ENCODE measurements at regions not wholly inside any gene's neighbourhood (a gene's known extent, or its start where the extent isn't known, plus 50 kb on each side); places are given as distances from the start of the nearest gene placed in this dataset.
"Not testable (repeated sequence)": the region's sequence is repeated elsewhere in the genome, so short reads cannot be mapped to it uniquely, and the experiment has no call there.

- peaks cover 11% of the 10 kb centered on the region for H3K27me3 Mint-ChIP-seq (ENCODE audit: low read depth)
- not testable (repeated sequence) for H3K9me3 Mint-ChIP-seq; H3K4me3 Mint-ChIP-seq; H3K27ac Mint-ChIP-seq; H3K4me1 Mint-ChIP-seq; H3K36me3 Mint-ChIP-seq (ENCODE audit: low read depth)
Measured at GRCh38 chr5:176041248-176041994, 73.3 kb upstream of the THOC3 start.

GRCh38 chr5:176042020-176042658, 74.0 kb upstream of the THOC3 start:
- not testable (repeated sequence) for H3K36me3 Mint-ChIP-seq (ENCODE audit: low read depth); H3K27ac Mint-ChIP-seq; H3K4me3 Mint-ChIP-seq; H3K9me3 Mint-ChIP-seq; H3K27me3 Mint-ChIP-seq (ENCODE audit: low read depth); H3K4me1 Mint-ChIP-seq

GRCh38 chr5:176043252-176043829, 75.2 kb upstream of the THOC3 start:
- H3K27me3 Mint-ChIP-seq (ENCODE audit: low read depth) = not testable (repeated sequence)

GRCh38 chr5:176043986-176044385, 75.9 kb upstream of the THOC3 start:
- H3K27ac Mint-ChIP-seq; H3K36me3 Mint-ChIP-seq (ENCODE audit: low read depth); H3K27me3 Mint-ChIP-seq (ENCODE audit: low read depth); H3K4me3 Mint-ChIP-seq; H3K9me3 Mint-ChIP-seq; H3K4me1 Mint-ChIP-seq: not testable (repeated sequence)

More at GRCh38 chr5:176043252-176043829, 75.2 kb upstream of the THOC3 start:
- H3K9me3 Mint-ChIP-seq; H3K4me1 Mint-ChIP-seq; H3K36me3 Mint-ChIP-seq (ENCODE audit: low read depth); H3K4me3 Mint-ChIP-seq; H3K27ac Mint-ChIP-seq: not testable (repeated sequence)

- not testable (repeated sequence) for H3K4me1 Mint-ChIP-seq
Measured at GRCh38 chr5:176044431-176044830, 76.3 kb upstream of the THOC3 start.

GRCh38 chr5:176045442-176045841, 77.3 kb upstream of the THOC3 start:
- H3K27ac Mint-ChIP-seq, H3K4me3 Mint-ChIP-seq: not testable (repeated sequence)

More at GRCh38 chr5:176044431-176044830, 76.3 kb upstream of the THOC3 start:
- not testable (repeated sequence) for H3K4me3 Mint-ChIP-seq; H3K9me3 Mint-ChIP-seq; H3K27me3 Mint-ChIP-seq (ENCODE audit: low read depth); H3K36me3 Mint-ChIP-seq (ENCODE audit: low read depth); H3K27ac Mint-ChIP-seq

GRCh38 chr5:176048671-176049070, 80.6 kb upstream of the THOC3 start:
- H3K4me1 Mint-ChIP-seq; H3K36me3 Mint-ChIP-seq (ENCODE audit: low read depth); H3K9me3 Mint-ChIP-seq; H3K27ac Mint-ChIP-seq; H3K27me3 Mint-ChIP-seq (ENCODE audit: low read depth); H3K4me3 Mint-ChIP-seq: not testable (repeated sequence)

More at GRCh38 chr5:176045442-176045841, 77.3 kb upstream of the THOC3 start:
- H3K4me1 Mint-ChIP-seq; H3K9me3 Mint-ChIP-seq; H3K36me3 Mint-ChIP-seq (ENCODE audit: low read depth); H3K27me3 Mint-ChIP-seq (ENCODE audit: low read depth): not testable (repeated sequence)

GRCh38 chr5:176060472-176061268, 92.6 kb upstream of the THOC3 start:
- H3K4me3 Mint-ChIP-seq; H3K27me3 Mint-ChIP-seq (ENCODE audit: low read depth); H3K9me3 Mint-ChIP-seq; H3K4me1 Mint-ChIP-seq; H3K36me3 Mint-ChIP-seq (ENCODE audit: low read depth); H3K27ac Mint-ChIP-seq: not testable (repeated sequence)

- H3K4me1 Mint-ChIP-seq; H3K27ac Mint-ChIP-seq; H3K27me3 Mint-ChIP-seq (ENCODE audit: low read depth); H3K9me3 Mint-ChIP-seq; H3K4me3 Mint-ChIP-seq; H3K36me3 Mint-ChIP-seq (ENCODE audit: low read depth): not testable (repeated sequence)
Measured at GRCh38 chr5:176061269-176061622, 93.1 kb upstream of the THOC3 start.

- not testable (repeated sequence) for H3K27me3 Mint-ChIP-seq (ENCODE audit: low read depth); H3K4me1 Mint-ChIP-seq; H3K36me3 Mint-ChIP-seq (ENCODE audit: low read depth); H3K27ac Mint-ChIP-seq; H3K4me3 Mint-ChIP-seq; H3K9me3 Mint-ChIP-seq
Measured at GRCh38 chr5:176061660-176062059, 93.5 kb upstream of the THOC3 start.

GRCh38 chr5:176066262-176066945, 98.3 kb upstream of the THOC3 start:
- H3K4me3 Mint-ChIP-seq; H3K36me3 Mint-ChIP-seq (ENCODE audit: low read depth); H3K27me3 Mint-ChIP-seq (ENCODE audit: low read depth); H3K9me3 Mint-ChIP-seq; H3K27ac Mint-ChIP-seq; H3K4me1 Mint-ChIP-seq: not testable (repeated sequence)

GRCh38 chr5:176067162-176067561, 99.0 kb upstream of the THOC3 start:
- not testable (repeated sequence) for H3K27me3 Mint-ChIP-seq (ENCODE audit: low read depth); H3K9me3 Mint-ChIP-seq; H3K4me1 Mint-ChIP-seq; H3K36me3 Mint-ChIP-seq (ENCODE audit: low read depth); H3K4me3 Mint-ChIP-seq; H3K27ac Mint-ChIP-seq

GRCh38 chr5:176067948-176068347, 99.8 kb upstream of the THOC3 start:
- H3K9me3 Mint-ChIP-seq; H3K4me1 Mint-ChIP-seq; H3K27me3 Mint-ChIP-seq (ENCODE audit: low read depth); H3K27ac Mint-ChIP-seq; H3K36me3 Mint-ChIP-seq (ENCODE audit: low read depth); H3K4me3 Mint-ChIP-seq: not testable (repeated sequence)

- not testable (repeated sequence) for H3K27me3 Mint-ChIP-seq (ENCODE audit: low read depth); H3K4me3 Mint-ChIP-seq; H3K9me3 Mint-ChIP-seq; H3K27ac Mint-ChIP-seq; H3K36me3 Mint-ChIP-seq (ENCODE audit: low read depth); H3K4me1 Mint-ChIP-seq
Measured at GRCh38 chr5:176073996-176074571, 106.0 kb upstream of the THOC3 start.

All from nephron (organoid).